Esophagus squamous epithelium (tissue), 4 donors: ENCODE measurements at regions not wholly inside any gene's neighbourhood (a gene's known extent, or its start where the extent isn't known, plus 50 kb on each side); places are given as distances from the start of the nearest gene placed in this dataset.

Experiments
- POLR2A ChIP-seq, 4 donors: fragments of 450-650 bp; IDR thresholded peaks; one replicate each; pipeline ENCODE4 v1.6.1; 2017; ENCODE audit warnings: antibody characterized with exemption in 4 of 4, mild to moderate bottlenecking in 4 of 4, moderate library complexity in 3 of 4
- TF ChIP-seq, protein P1 (sequence below), 6 experiments: fragments of 450-650 bp in 4 of 6; fragments of 200-600 bp in 2 of 6; sonication (generic) in 2 of 6; IDR thresholded peaks; one replicate each; pipeline ENCODE4 v1.5.1; 2016 to 2019; ENCODE audit warnings: antibody characterized with exemption in 6 of 6, mild to moderate bottlenecking in 4 of 6, moderate library complexity in 4 of 6

DNA sequence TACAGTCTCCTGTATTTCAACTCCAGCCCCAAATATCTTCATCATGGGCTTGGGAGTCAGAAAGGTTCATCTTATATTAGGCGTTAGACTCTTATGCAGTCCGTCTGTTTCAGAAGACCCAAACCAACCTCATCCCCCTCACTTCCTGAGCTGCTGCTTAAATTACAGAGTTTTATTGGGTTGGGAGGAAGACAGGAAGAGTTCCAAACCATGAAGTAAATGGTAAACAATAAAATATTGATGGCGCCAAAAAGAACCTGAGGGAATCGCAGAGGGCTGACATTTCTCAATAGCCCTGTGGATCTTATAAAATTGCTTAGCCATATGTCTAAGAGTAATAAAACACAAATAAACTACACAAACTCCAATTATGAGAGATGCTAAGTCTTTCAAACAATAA, 116.9 kb upstream of the C3orf80 start:
- TF ChIP-seq, protein P1, sequence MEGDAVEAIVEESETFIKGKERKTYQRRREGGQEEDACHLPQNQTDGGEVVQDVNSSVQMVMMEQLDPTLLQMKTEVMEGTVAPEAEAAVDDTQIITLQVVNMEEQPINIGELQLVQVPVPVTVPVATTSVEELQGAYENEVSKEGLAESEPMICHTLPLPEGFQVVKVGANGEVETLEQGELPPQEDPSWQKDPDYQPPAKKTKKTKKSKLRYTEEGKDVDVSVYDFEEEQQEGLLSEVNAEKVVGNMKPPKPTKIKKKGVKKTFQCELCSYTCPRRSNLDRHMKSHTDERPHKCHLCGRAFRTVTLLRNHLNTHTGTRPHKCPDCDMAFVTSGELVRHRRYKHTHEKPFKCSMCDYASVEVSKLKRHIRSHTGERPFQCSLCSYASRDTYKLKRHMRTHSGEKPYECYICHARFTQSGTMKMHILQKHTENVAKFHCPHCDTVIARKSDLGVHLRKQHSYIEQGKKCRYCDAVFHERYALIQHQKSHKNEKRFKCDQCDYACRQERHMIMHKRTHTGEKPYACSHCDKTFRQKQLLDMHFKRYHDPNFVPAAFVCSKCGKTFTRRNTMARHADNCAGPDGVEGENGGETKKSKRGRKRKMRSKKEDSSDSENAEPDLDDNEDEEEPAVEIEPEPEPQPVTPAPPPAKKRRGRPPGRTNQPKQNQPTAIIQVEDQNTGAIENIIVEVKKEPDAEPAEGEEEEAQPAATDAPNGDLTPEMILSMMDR (IDR thresholded peaks at IDR 0.05) = no peak
- no peak for TF ChIP-seq POLR2A (IDR thresholded peaks at IDR 0.05)
